ENCODE measurements at regions not wholly inside any gene's neighbourhood (a gene's known extent, or its start where the extent isn't known, plus 50 kb on each side); places are given as distances from the start of the nearest gene placed in this dataset.

DNA sequence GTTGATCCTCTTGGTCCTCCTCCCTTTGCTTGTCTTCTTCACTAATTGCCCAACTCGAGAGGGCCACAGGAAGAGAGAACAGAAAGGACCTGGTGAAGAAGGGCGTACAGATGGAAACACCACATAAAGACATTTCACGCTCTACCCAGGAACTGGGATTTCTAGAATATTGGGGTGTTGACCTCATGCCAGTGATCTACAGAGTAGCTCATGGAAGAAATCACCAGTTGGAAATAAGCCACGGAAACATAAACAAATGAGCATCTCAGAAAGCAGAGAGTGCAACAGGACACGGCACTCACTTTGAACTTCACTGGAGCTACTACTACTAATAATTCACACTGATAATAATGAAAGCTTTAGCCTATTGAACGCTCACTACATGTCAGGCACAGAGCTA lies 84.6 kb upstream of the ARHGEF3 start:
- Histone ChIP-seq H3K4me3 (ENCODE audit: insufficient read depth, low read length, poor library complexity, severe bottlenecking) (no peak overlapping the region), H3K9ac (ENCODE audit: low read length) (no peak overlapping the region), H3K4me2 (ENCODE audit: low read depth, low read length, poor library complexity, severe bottlenecking) (no peak overlapping the region), H2AFZ (ENCODE audit: low read depth, low read length, severe bottlenecking) (no peak overlapping the region), H3F3A (ENCODE audit: insufficient read depth) (no peaks in the 10 kb centered on the region), H3K9me2 (replicated peaks; ENCODE audit: insufficient read depth, low read length) (no peaks in the 10 kb centered on the region), H3K27ac (ENCODE audit: low read depth, low read length) (no peak overlapping the region), H3K79me2 (ENCODE audit: insufficient read depth, low read length) (no peaks in the 10 kb centered on the region), H3K27me3 (ENCODE audit: low read length) (no peaks in the 10 kb centered on the region), H4K20me1 (ENCODE audit: low read depth, low read length) (no peaks in the 10 kb centered on the region), H3K9me3 (ENCODE audit: insufficient read depth, low read length) (no peaks in the 10 kb centered on the region), H3K36me3 (ENCODE audit: low read length) (no peaks in the 10 kb centered on the region)
- TF ChIP-seq, protein P1, sequence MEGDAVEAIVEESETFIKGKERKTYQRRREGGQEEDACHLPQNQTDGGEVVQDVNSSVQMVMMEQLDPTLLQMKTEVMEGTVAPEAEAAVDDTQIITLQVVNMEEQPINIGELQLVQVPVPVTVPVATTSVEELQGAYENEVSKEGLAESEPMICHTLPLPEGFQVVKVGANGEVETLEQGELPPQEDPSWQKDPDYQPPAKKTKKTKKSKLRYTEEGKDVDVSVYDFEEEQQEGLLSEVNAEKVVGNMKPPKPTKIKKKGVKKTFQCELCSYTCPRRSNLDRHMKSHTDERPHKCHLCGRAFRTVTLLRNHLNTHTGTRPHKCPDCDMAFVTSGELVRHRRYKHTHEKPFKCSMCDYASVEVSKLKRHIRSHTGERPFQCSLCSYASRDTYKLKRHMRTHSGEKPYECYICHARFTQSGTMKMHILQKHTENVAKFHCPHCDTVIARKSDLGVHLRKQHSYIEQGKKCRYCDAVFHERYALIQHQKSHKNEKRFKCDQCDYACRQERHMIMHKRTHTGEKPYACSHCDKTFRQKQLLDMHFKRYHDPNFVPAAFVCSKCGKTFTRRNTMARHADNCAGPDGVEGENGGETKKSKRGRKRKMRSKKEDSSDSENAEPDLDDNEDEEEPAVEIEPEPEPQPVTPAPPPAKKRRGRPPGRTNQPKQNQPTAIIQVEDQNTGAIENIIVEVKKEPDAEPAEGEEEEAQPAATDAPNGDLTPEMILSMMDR (IDR thresholded peaks at IDR 0.05; ENCODE audit: insufficient read depth, low read length, poor library complexity, severe bottlenecking), result no peak
- TF ChIP-seq EZH2phosphoT487 (conservative IDR thresholded peaks at IDR 0.05; ENCODE audit: low read length), result no peak

DNA sequence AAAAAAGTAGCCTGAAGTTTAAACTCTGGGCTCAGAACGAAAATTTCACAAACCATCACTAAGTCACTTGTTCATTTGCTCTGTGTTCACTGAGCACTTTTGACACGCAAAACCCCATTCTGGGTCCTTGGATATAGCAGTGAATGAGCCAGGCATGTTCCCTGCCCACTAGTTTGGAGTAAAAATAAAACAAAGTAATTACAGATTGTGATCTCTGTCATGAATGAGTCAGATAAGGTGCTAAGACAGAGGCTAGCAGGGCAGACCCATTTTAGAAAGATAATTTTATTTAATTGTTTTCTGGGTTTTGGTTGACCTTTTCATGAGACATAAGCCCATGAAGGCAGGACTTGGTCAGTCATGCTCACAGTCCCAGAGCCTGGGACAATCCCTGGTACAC lies 84.1 kb upstream of the ARHGEF3 start:
- no peak overlapping the region for H3K4me2 ChIP-seq (ENCODE audit: low read depth, low read length, poor library complexity, severe bottlenecking)
- H3K9me2 ChIP-seq (replicated peaks; ENCODE audit: insufficient read depth, low read length), result no peaks in the 10 kb centered on the region
- no peaks in the 10 kb centered on the region for H3F3A ChIP-seq (ENCODE audit: insufficient read depth)
- H3K4me3 ChIP-seq (ENCODE audit: insufficient read depth, low read length, poor library complexity, severe bottlenecking), result no peak overlapping the region
- H3K79me2 ChIP-seq (ENCODE audit: insufficient read depth, low read length), result no peaks in the 10 kb centered on the region
- H3K27me3 ChIP-seq (ENCODE audit: low read length), result no peaks in the 10 kb centered on the region
- H3K27ac ChIP-seq (ENCODE audit: low read depth, low read length), result no peak overlapping the region
- no peaks in the 10 kb centered on the region for H3K36me3 ChIP-seq (ENCODE audit: low read length)
- no peak for TF ChIP-seq EZH2phosphoT487 (conservative IDR thresholded peaks at IDR 0.05; ENCODE audit: low read length)
- TF ChIP-seq, protein P1 (IDR thresholded peaks at IDR 0.05; ENCODE audit: insufficient read depth, low read length, poor library complexity, severe bottlenecking), result no peak
- no peak overlapping the region for H3K9ac ChIP-seq (ENCODE audit: low read length)
- H4K20me1 ChIP-seq (ENCODE audit: low read depth, low read length), result no peaks in the 10 kb centered on the region
- no peak overlapping the region for H2AFZ ChIP-seq (ENCODE audit: low read depth, low read length, severe bottlenecking)
- H3K9me3 ChIP-seq (ENCODE audit: insufficient read depth, low read length), result no peaks in the 10 kb centered on the region

DNA sequence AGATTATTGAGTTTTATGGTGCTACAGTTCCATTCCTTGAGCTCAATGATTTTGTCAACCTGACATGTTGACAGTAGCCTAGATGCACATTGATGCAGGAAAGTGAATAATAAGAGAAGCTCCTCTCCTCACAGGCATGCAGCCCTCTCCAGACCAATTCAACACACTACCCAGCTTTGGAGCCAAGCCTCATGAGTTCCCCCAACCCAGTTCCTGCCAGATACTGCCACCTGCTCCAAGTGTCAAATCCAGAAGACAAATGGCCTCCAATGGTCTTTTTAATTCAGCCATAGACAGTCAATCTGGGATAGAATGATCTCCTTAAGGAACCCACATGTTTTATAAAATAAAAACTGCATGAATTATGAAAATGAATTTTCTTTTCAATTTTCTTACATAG lies 83.7 kb upstream of the ARHGEF3 start:
- Histone ChIP-seq H4K20me1 (ENCODE audit: low read depth, low read length) (no peaks in the 10 kb centered on the region), H3K9ac (ENCODE audit: low read length) (no peak overlapping the region), H3K36me3 (ENCODE audit: low read length) (no peaks in the 10 kb centered on the region), H3K4me3 (ENCODE audit: insufficient read depth, low read length, poor library complexity, severe bottlenecking) (no peak overlapping the region), H2AFZ (ENCODE audit: low read depth, low read length, severe bottlenecking) (no peak overlapping the region), H3K9me3 (ENCODE audit: insufficient read depth, low read length) (no peaks in the 10 kb centered on the region), H3K9me2 (replicated peaks; ENCODE audit: insufficient read depth, low read length) (no peaks in the 10 kb centered on the region), H3K27ac (ENCODE audit: low read depth, low read length) (no peak overlapping the region), H3F3A (ENCODE audit: insufficient read depth) (no peaks in the 10 kb centered on the region), H3K4me2 (ENCODE audit: low read depth, low read length, poor library complexity, severe bottlenecking) (no peak overlapping the region), H3K79me2 (ENCODE audit: insufficient read depth, low read length) (no peaks in the 10 kb centered on the region), H3K27me3 (ENCODE audit: low read length) (no peaks in the 10 kb centered on the region)
- TF ChIP-seq, protein P1 (IDR thresholded peaks at IDR 0.05; ENCODE audit: insufficient read depth, low read length, poor library complexity, severe bottlenecking), result no peak
- TF ChIP-seq EZH2phosphoT487 (conservative IDR thresholded peaks at IDR 0.05; ENCODE audit: low read length), result no peak

Data from SU-DHL-6 (cell line).